HUES48 (cell line): ENCODE measurements at regions not wholly inside any gene's neighbourhood (a gene's known extent, or its start where the extent isn't known, plus 50 kb on each side); places are given as distances from the start of the nearest gene placed in this dataset.
"Not testable (repeated sequence)": the region's sequence is repeated elsewhere in the genome, so short reads cannot be mapped to it uniquely, and the experiment has no call there.

Source experiments
- H3K27ac ChIP-seq: one replicate; pipeline ENCODE4 v1.7.0; 2013; ENCODE audit warnings: low read depth, low read length, inconsistent platforms
- H3K27me3 ChIP-seq: 2 replicates; pipeline ENCODE4 v1.6.1; 2013; ENCODE audit warnings: mild to moderate bottlenecking, low read length; ENCODE audit not compliant: control insufficient read depth, insufficient read depth
- H3K36me3 ChIP-seq: 2 replicates; pipeline ENCODE4 v1.6.1; 2013; ENCODE audit warnings: low read length; ENCODE audit not compliant: control insufficient read depth, insufficient read depth
- H3K4me1 ChIP-seq: 2 replicates; pipeline ENCODE4 v1.6.1; 2013; ENCODE audit warnings: mild to moderate bottlenecking, low read length; ENCODE audit not compliant: control insufficient read depth, insufficient read depth
- H3K4me3 ChIP-seq: 2 replicates; pipeline ENCODE4 v1.5.1; 2013; ENCODE audit warnings: mild to moderate bottlenecking, low read depth, low read length
- H3K9ac ChIP-seq: 2 replicates; pipeline ENCODE4 v1.6.1; 2013; ENCODE audit warnings: mild to moderate bottlenecking, low read depth, low read length, moderate library complexity
- H3K9me3 ChIP-seq: 2 replicates; pipeline ENCODE4 v1.6.1; 2013; ENCODE audit warnings: low read length; ENCODE audit not compliant: control insufficient read depth, insufficient read depth

GRCh38 chr16:21487956-21488355 lies 111.4 kb upstream of the METTL9 start:
- not testable (repeated sequence) for H3K27ac ChIP-seq, H3K4me1 ChIP-seq, H3K4me3 ChIP-seq, H3K27me3 ChIP-seq, H3K9me3 ChIP-seq, H3K36me3 ChIP-seq, H3K9ac ChIP-seq

DNA sequence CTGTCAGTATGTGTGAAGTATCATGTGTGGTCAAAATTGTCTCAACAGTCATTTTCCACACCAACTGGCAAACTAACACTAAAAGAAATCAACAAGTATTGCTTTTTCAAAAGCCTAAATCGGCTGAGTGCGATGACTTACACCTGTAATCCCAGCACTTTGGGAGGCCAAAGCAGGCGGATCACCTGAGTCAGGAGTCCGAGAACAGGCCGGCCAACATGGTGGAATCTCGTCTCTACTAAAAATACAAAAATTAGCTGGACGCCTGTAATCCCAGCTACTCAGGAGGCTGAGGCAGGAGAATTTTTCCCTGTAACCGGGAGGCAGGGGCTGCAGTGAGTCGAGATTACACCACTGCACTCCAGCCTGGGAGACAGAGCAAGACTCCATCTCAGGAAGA lies 100.3 kb upstream of the METTL9 start:
- H3K36me3 ChIP-seq, H3K9me3 ChIP-seq, H3K9ac ChIP-seq, H3K4me3 ChIP-seq, H3K27me3 ChIP-seq, H3K27ac ChIP-seq, H3K4me1 ChIP-seq: not testable (repeated sequence)

DNA sequence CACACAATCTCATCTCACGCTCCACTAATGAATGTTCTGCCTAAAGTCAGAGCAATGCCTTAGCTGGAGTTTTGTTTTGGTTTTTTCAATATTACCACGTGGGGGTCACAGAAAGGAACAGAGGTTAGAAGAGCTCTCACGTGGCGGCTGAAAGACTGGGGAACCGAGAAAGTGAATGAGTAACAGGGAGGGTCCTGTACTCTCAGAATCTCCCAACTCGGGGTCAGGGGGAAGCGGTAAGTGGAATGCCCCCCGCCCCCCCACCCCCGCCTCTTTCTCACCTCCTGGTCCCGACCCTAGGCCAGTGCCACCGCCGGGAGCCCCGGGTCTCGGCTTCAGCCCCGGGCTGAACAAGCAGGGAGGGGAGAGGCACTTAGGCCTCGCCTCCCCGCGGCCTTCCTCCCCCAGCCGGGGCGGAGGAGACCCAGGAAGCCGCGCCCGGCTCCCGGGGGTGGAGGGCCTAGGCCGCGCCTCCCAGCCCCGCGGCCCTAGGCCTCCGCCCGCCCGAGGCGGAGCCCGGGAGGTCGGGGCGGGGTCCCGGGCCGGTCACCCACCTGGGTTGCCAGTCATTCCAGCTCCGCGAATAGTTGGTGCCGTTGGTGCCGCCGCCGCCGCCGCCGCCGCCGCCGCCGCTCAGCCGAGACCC lies 98.0 kb upstream of the METTL9 start:
- H3K4me3 ChIP-seq: peak overlapping the region; percentile 93; the same call in 1 of the 2 replicates
- not testable (repeated sequence) for H3K27me3 ChIP-seq, H3K9me3 ChIP-seq, H3K36me3 ChIP-seq, H3K4me1 ChIP-seq
- peak overlapping the region; percentile 92; the same call in 1 of the 2 replicates for H3K9ac ChIP-seq
- peak overlapping the region; percentile 96 for H3K27ac ChIP-seq

DNA sequence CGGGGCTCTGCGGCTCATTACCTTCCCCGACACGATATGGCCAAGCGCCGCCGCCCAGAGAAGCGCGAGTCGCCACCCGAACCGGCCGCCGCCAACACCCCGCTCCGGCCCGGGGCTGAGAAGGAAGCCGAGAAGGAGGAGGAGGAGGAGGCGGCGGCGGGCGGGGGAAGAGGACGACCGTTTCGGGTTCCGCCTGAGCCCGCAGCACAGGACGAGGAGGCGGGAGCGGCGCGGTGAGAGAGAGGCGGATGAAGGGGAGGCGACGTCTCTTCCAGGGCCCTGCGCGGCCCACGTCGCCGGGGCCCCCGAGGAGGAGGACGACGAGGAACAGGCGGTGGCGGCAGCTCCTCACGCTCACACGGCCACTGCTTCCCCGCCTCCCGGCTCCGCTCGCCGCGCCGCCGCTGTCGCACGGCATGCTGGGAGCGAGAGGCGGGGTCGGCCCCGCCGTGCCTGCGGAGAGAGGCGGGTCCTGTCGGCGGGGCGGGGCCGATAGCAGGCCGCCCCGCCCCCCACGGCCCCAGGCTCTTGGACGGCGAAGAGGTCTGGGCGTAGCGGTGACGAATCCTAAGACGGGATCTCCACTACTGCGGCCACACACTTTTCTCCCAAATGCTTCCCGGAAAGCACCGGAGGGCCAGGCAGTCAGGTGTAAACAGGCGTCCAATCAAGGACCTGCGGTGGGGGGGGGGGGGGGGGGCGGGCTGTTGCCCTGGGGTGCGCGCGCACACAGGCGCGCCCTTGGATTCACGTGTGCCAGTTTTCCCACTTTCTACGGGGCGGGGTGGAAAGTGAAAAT lies 97.3 kb upstream of the METTL9 start:
- H3K36me3 ChIP-seq: no peaks in the 10 kb centered on the region
- peak overlapping the region; percentile 92 for H3K9ac ChIP-seq
- H3K9me3 ChIP-seq: no peaks in the 10 kb centered on the region
- peak overlapping the region; percentile 93 for H3K4me3 ChIP-seq
- H3K27me3 ChIP-seq: no peaks in the 10 kb centered on the region
- H3K4me1 ChIP-seq: no peaks in the 10 kb centered on the region
- H3K27ac ChIP-seq: peak overlapping the region; percentile 96

GRCh38 chr16:21503574-21503920 lies 95.8 kb upstream of the METTL9 start:
- not testable (repeated sequence) for H3K4me3 ChIP-seq, H3K4me1 ChIP-seq, H3K9ac ChIP-seq

DNA sequence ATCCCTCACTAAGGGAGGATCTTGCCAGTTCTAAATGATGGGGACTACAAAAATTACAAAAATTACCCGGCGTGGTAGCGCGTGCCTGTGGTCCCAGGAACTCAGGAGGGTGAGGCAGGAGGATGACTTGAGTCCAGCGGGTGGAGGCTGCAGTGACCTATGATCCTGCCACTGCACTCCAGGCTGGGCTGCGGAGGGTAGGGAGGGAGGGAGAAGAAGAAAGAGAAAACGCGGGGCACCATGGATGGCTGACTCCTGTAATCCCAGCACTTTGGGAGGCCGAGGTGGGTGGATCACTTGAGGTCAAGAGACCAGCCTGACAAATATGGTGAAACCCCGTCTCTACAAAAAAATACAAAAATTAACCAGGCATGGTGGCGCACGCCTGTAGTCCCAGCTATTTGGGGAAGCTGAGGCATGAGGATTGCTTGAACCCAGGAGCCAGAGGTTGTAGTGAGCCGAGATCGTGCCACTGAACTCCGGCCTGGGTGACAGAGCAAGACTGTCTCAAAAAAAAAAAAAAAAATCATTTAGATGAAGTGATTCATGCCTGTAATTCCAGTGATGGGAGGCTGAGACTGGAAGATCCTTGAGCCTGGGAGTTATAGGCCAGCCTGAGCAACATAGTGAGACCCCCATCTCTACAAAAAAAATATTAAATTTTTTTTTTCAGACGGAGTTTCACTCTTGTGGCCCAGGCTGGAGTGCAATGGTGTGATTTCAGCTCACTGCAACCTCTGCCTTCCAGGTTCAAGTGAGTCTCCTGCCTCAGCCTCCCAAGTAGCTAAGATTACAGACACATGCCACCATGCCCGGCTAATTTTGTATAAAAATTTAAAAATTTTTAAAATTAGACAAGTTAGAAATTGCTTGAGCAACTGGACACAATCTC lies 95.2 kb upstream of the METTL9 start:
- H3K36me3 ChIP-seq: peaks cover 12% of the 10 kb centered on the region
- not testable (repeated sequence) for H3K27me3 ChIP-seq, H3K4me3 ChIP-seq, H3K9me3 ChIP-seq, H3K4me1 ChIP-seq, H3K9ac ChIP-seq, H3K27ac ChIP-seq

More at GRCh38 chr16:21503574-21503920, 95.8 kb upstream of the METTL9 start:
- not testable (repeated sequence) for H3K9me3 ChIP-seq, H3K27ac ChIP-seq, H3K27me3 ChIP-seq, H3K36me3 ChIP-seq

GRCh38 chr16:21505751-21506520 lies 93.4 kb upstream of the METTL9 start:
- not testable (repeated sequence) for H3K27ac ChIP-seq, H3K4me3 ChIP-seq, H3K9ac ChIP-seq, H3K4me1 ChIP-seq, H3K27me3 ChIP-seq, H3K9me3 ChIP-seq
- H3K36me3 ChIP-seq: peaks cover 17% of the 10 kb centered on the region

GRCh38 chr16:21506857-21507456 lies 92.4 kb upstream of the METTL9 start:
- H3K9me3 ChIP-seq, H3K4me3 ChIP-seq, H3K9ac ChIP-seq, H3K4me1 ChIP-seq, H3K27ac ChIP-seq, H3K27me3 ChIP-seq: not testable (repeated sequence)
- H3K36me3 ChIP-seq: peaks cover 18% of the 10 kb centered on the region

DNA sequence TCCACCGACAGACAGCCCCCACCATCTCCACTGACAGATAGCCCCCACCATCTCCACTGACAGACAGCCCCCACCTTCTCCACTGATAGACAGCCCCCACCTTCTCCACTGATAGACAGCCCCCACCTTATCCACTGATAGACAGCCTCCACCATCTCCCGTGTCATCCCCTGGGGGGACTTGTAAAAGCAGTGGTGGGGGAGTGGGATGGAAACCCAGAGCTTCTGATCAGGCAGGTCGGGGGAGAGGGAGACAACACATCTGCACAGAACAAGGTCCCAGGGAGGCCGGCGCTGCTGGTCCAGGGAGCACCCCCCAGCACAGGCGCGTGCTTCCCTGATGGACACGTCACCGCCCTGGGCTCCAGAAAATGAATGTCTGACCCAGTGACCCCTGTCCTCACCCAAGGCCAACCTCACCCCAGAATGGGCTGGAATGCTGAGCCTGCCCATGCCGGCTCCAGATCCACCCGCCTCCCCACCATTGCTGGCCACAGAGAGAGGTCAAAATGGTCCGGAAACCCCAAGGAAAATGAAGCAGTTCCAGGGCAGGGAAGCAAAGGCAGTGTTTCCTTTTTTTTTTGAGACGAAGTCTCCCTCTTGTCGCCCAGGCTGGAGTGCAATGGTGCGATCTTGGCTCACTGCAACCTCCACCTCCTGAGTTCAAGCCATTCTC lies 91.6 kb upstream of the METTL9 start:
- not testable (repeated sequence) for H3K9ac ChIP-seq, H3K27ac ChIP-seq, H3K4me3 ChIP-seq, H3K27me3 ChIP-seq, H3K4me1 ChIP-seq, H3K9me3 ChIP-seq
- H3K36me3 ChIP-seq: peaks cover 25% of the 10 kb centered on the region
